ENCODE measurements at regions not wholly inside any gene's neighbourhood (a gene's known extent, or its start where the extent isn't known, plus 50 kb on each side); places are given as distances from the start of the nearest gene placed in this dataset.

GRCh38 chr5:141745390-141745789 is 63.4 kb upstream of the ARAP3 start:
- Histone ChIP-seq H3K56ac (replicated peaks; ENCODE audit: insufficient read length, low read depth, low read length) (no peak overlapping the region), H3K4me1 (replicated peaks in 1 of 4; ENCODE audit: control insufficient read depth in 3 of 4, insufficient read depth in 4 of 4, low read length in 3 of 4) (peaks cover 0 to 9% (median 5%) of the 10 kb centered on the region in 4 experiments; a peak in 5 of 7 replicates), H4K91ac (replicated peaks; ENCODE audit: insufficient read length, low read length) (no peak overlapping the region), H3K9ac (replicated peaks in 1 of 4; ENCODE audit: extremely low read depth in 1 of 4, low read depth in 3 of 4, low read length in 3 of 4) (no peak overlapping the region), H3K14ac (ENCODE audit: insufficient read length) (no peak overlapping the region), H3K79me2 (ENCODE audit: control insufficient read depth in 1 of 2, insufficient read depth in 2 of 2, low read length in 2 of 2) (no peaks in the 10 kb centered on the region), H3K27ac (ENCODE audit: low read depth, low read length) (no peak overlapping the region), H2BK5ac (ENCODE audit: low read depth, low read length) (no peak overlapping the region), H2AK5ac (ENCODE audit: low read depth, low read length) (no peak overlapping the region), H3K36me3 (ENCODE audit: control insufficient read depth in 2 of 4, insufficient read depth in 4 of 4, low read length in 3 of 4) (no peaks in the 10 kb centered on the region), H4K8ac (ENCODE audit: extremely low read depth, insufficient read depth, low read length) (no peak overlapping the region), H4K5ac (ENCODE audit: insufficient read length, low read depth, low read length) (no peak overlapping the region), H2BK20ac (ENCODE audit: low read length) (no peak overlapping the region), H3K23ac (ENCODE audit: insufficient read length) (no peak overlapping the region), H3K79me1 (ENCODE audit: low read depth, low read length) (no peaks in the 10 kb centered on the region), H3K27me3 (replicated peaks in 1 of 4; ENCODE audit: control insufficient read depth in 3 of 4, extremely low read depth in 1 of 4, insufficient read depth in 3 of 4, low read length in 3 of 4) (peaks cover 0 to 6% (median 0%) of the 10 kb centered on the region in 4 experiments; a peak in 3 of 7 replicates), H3K9me3 (ENCODE audit: insufficient read depth in 2 of 2, low read depth in 1 of 2, low read length in 1 of 2) (no peaks in the 10 kb centered on the region), H2BK15ac (ENCODE audit: low read length) (no peak overlapping the region), H2AFZ (ENCODE audit: low read length) (no peak overlapping the region), H3K4me2 (ENCODE audit: insufficient read depth in 1 of 2, low read depth in 2 of 2, low read length in 2 of 2) (no peak overlapping the region), H3K4ac (replicated peaks; ENCODE audit: insufficient read length, low read depth, low read length) (no peak overlapping the region), H3K23me2 (ENCODE audit: low read depth, low read length) (no peaks in the 10 kb centered on the region), H2BK12ac (ENCODE audit: low read depth, low read length) (no peak overlapping the region), H4K20me1 (replicated peaks in 1 of 2; ENCODE audit: control insufficient read depth in 1 of 2, insufficient read depth in 2 of 2, low read length in 2 of 2) (no peaks in the 10 kb centered on the region), H3K4me3 (ENCODE audit: extremely low read depth in 1 of 4, insufficient read depth in 2 of 4, low read depth in 3 of 4, low read length in 4 of 4) (no peak overlapping the region), H2BK120ac (replicated peaks; ENCODE audit: low read depth, low read length) (no peak overlapping the region), H3K18ac (ENCODE audit: extremely low read depth, low read length) (no peak overlapping the region)
- no peak for TF ChIP-seq TEAD4 (IDR thresholded peaks at IDR 0.05; ENCODE audit: low read depth, low read length)
- TF ChIP-seq CHD2 (IDR thresholded peaks at IDR 0.05; ENCODE audit: low read length) = no peak
- no peak for TF ChIP-seq USF2 (IDR thresholded peaks at IDR 0.05; ENCODE audit: low read length)
- no peak for TF ChIP-seq CTBP2 (IDR thresholded peaks at IDR 0.05; ENCODE audit: borderline replicate concordance, insufficient read depth, insufficient read length, low read length)
- TF ChIP-seq BACH1 (IDR thresholded peaks at IDR 0.05; ENCODE audit: low read length) = no peak
- no peak for TF ChIP-seq POU5F1 (IDR thresholded peaks at IDR 0.05; ENCODE audit: low read depth, low read length)
- TF ChIP-seq, protein P1, sequence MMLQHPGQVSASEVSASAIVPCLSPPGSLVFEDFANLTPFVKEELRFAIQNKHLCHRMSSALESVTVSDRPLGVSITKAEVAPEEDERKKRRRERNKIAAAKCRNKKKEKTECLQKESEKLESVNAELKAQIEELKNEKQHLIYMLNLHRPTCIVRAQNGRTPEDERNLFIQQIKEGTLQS (IDR thresholded peaks at IDR 0.05; ENCODE audit: insufficient read depth, low read depth, low read length) = no peak
- TF ChIP-seq POLR2A (IDR thresholded peaks at IDR 0.05; ENCODE audit: control extremely low read depth in 1 of 2, low read depth in 2 of 2, low read length in 2 of 2) = no peak
- no peak for TF ChIP-seq KDM5A (IDR thresholded peaks at IDR 0.05; ENCODE audit: low read length)
- no peak for TF ChIP-seq HDAC2 (IDR thresholded peaks at IDR 0.05; ENCODE audit: borderline replicate concordance in 1 of 2, low read depth in 2 of 2, low read length in 2 of 2)
- no peak for TF ChIP-seq CEBPB (IDR thresholded peaks at IDR 0.05; ENCODE audit: low read depth, low read length)
- no peak for TF ChIP-seq RAD21 (IDR thresholded peaks at IDR 0.05 in 1 of 2, conservative IDR thresholded peaks at IDR 0.05 in 1 of 2; ENCODE audit: low read depth in 2 of 2, low read length in 2 of 2)
- CTCF ChIA-PET (ENCODE audit: partially characterized antibody) = interaction anchor here (0.6 to 3.3 kb wide), 11 partner anchors 8 to 134 kb away, joined by 3 to 31 read pairs (median 4); partner anchors contain the start of gene FCHSD1
- POLR2A ChIA-PET (ENCODE audit: partially characterized antibody) = no interaction called here
- DNase-seq (ENCODE audit: low read depth in 1 of 2, low spot score in 2 of 2) (no peak), FAIRE-seq (no peak)
- 89% methylated on average over 3 of the region's 3 CpGs; no CpG with 5 or more reads in 1 of the 2 experiments for WGBS, 2 experiments (ENCODE audit: extremely low coverage in 1 of 2, insufficient coverage in 1 of 2, insufficient read length in 1 of 2, insufficient replicate concordance in 2 of 2, low coverage in 1 of 2, low lambda C conversion rate in 2 of 2, missing lambda C conversion rate in 1 of 2)

All from H1 (cell line).